WTC11 (cell line): ENCODE measurements at regions not wholly inside any gene's neighbourhood (a gene's known extent, or its start where the extent isn't known, plus 50 kb on each side); places are given as distances from the start of the nearest gene placed in this dataset.
"Not testable (repeated sequence)": the region's sequence is repeated elsewhere in the genome, so short reads cannot be mapped to it uniquely, and the experiment has no call there.

Source experiments
- ATF1 ChIP-seq: sonication (generic); formaldehyde crosslinking; IDR thresholded peaks from 2 replicates; pipeline ENCODE4 v1.8.1; 2023; ENCODE audit warnings: mild to moderate bottlenecking, moderate library complexity, missing genetic modification reagents
- CTCF ChIP-seq: fragments of 200-600 bp; IDR thresholded peaks from 2 replicates; pipeline ENCODE4 v1.8.0; 2022; ENCODE audit warnings: antibody characterized with exemption
- JUN ChIP-seq: sonication (generic); formaldehyde crosslinking; IDR thresholded peaks from 2 replicates; pipeline ENCODE4 v1.8.0; 2023; ENCODE audit warnings: mild to moderate bottlenecking, missing genetic modification reagents
- MAX ChIP-seq: sonication (generic); formaldehyde crosslinking; IDR thresholded peaks from 2 replicates; pipeline ENCODE4 v1.8.0; 2022; ENCODE audit warnings: mild to moderate bottlenecking, missing genetic modification reagents
- SP1 ChIP-seq: sonication (generic); formaldehyde crosslinking; conservative IDR thresholded peaks from 2 replicates; pipeline ENCODE4 v1.8.1; 2022; ENCODE audit warnings: missing genetic modification reagents
- ZNF263 ChIP-seq: sonication (generic); formaldehyde crosslinking; IDR thresholded peaks from 2 replicates; pipeline ENCODE4 v1.8.1; 2022; ENCODE audit warnings: low read depth, mild to moderate bottlenecking, moderate library complexity, missing genetic modification reagents

GRCh38 chr2:131622874-131623273 is 95.2 kb downstream of the CCDC74A start:
- not testable (repeated sequence) for TF ChIP-seq SP1 (CRISPR knock-in tag); MAX (CRISPR knock-in tag); CTCF; JUN (CRISPR knock-in tag); ZNF263 (CRISPR knock-in tag); ATF1
